ENCODE measurements at regions not wholly inside any gene's neighbourhood (a gene's known extent, or its start where the extent isn't known, plus 50 kb on each side); places are given as distances from the start of the nearest gene placed in this dataset.

DNA sequence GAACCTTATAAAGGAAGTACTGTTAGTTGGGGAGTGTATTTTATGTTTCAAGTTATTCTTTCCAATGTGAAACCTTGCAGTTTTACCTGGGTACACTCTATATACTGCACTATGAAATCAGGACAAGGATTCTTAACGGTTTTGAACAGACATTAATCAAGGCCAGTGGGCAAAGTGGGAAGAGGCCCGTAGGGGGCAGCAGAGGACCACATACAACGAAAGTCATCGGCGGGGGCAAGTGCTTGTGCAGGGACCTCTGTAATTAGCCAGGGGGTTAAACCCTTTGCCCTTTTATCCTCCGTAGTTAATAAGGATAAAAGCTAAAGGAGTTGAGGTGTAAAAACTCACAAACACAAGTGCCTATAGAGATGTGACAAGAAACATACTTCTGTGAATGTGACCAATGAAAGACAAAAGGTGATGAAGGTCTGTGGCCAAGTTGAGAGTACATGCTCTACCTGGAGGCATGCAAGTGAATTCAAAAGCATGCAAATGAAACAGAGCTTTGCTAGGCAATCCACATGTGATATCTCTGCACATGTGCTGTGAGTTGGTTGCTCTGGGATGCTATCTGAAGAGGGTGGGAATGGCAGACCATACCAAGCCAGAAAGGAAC, 392.7 kb upstream of the MAN1A1 start (continued):
- peak; percentile 72 to 85 for TF ChIP-seq RAD21 (CRISPR knock-in tag; conservative IDR thresholded peaks at IDR 0.05 in 1 of 2, IDR thresholded peaks at IDR 0.05 in 1 of 2)
- TF ChIP-seq ILF3 (IDR thresholded peaks at IDR 0.05; ENCODE audit: borderline replicate concordance), result no peak
- TF ChIP-seq BHLHE40 (IDR thresholded peaks at IDR 0.05; ENCODE audit: low read length), result no peak
- peak; percentile 39; the same call in 1 of the 2 replicates for TF ChIP-seq RB1 (IDR thresholded peaks at IDR 0.05; ENCODE audit: low read depth)
- TF ChIP-seq TFAM (CRISPR knock-in tag; conservative IDR thresholded peaks at IDR 0.05), result no peak
- TF ChIP-seq, protein P1, sequence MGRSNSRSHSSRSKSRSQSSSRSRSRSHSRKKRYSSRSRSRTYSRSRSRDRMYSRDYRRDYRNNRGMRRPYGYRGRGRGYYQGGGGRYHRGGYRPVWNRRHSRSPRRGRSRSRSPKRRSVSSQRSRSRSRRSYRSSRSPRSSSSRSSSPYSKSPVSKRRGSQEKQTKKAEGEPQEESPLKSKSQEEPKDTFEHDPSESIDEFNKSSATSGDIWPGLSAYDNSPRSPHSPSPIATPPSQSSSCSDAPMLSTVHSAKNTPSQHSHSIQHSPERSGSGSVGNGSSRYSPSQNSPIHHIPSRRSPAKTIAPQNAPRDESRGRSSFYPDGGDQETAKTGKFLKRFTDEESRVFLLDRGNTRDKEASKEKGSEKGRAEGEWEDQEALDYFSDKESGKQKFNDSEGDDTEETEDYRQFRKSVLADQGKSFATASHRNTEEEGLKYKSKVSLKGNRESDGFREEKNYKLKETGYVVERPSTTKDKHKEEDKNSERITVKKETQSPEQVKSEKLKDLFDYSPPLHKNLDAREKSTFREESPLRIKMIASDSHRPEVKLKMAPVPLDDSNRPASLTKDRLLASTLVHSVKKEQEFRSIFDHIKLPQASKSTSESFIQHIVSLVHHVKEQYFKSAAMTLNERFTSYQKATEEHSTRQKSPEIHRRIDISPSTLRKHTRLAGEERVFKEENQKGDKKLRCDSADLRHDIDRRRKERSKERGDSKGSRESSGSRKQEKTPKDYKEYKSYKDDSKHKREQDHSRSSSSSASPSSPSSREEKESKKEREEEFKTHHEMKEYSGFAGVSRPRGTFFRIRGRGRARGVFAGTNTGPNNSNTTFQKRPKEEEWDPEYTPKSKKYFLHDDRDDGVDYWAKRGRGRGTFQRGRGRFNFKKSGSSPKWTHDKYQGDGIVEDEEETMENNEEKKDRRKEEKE (IDR thresholded peaks at IDR 0.05; ENCODE audit: borderline replicate concordance in 1 of 2, control insufficient read depth in 1 of 2, low read depth in 2 of 2, low read length in 1 of 2), result no peak
- TF ChIP-seq, protein P2, sequence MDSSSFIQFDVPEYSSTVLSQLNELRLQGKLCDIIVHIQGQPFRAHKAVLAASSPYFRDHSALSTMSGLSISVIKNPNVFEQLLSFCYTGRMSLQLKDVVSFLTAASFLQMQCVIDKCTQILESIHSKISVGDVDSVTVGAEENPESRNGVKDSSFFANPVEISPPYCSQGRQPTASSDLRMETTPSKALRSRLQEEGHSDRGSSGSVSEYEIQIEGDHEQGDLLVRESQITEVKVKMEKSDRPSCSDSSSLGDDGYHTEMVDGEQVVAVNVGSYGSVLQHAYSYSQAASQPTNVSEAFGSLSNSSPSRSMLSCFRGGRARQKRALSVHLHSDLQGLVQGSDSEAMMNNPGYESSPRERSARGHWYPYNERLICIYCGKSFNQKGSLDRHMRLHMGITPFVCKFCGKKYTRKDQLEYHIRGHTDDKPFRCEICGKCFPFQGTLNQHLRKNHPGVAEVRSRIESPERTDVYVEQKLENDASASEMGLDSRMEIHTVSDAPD (CRISPR knock-in tag; IDR thresholded peaks at IDR 0.05), result no peak
- no peak for TF ChIP-seq DIDO1 (tag; IDR thresholded peaks at IDR 0.05; ENCODE audit: low read depth)
- no peak for TF ChIP-seq TSHZ1 (CRISPR knock-in tag; IDR thresholded peaks at IDR 0.05)
- TF ChIP-seq, protein P3, sequence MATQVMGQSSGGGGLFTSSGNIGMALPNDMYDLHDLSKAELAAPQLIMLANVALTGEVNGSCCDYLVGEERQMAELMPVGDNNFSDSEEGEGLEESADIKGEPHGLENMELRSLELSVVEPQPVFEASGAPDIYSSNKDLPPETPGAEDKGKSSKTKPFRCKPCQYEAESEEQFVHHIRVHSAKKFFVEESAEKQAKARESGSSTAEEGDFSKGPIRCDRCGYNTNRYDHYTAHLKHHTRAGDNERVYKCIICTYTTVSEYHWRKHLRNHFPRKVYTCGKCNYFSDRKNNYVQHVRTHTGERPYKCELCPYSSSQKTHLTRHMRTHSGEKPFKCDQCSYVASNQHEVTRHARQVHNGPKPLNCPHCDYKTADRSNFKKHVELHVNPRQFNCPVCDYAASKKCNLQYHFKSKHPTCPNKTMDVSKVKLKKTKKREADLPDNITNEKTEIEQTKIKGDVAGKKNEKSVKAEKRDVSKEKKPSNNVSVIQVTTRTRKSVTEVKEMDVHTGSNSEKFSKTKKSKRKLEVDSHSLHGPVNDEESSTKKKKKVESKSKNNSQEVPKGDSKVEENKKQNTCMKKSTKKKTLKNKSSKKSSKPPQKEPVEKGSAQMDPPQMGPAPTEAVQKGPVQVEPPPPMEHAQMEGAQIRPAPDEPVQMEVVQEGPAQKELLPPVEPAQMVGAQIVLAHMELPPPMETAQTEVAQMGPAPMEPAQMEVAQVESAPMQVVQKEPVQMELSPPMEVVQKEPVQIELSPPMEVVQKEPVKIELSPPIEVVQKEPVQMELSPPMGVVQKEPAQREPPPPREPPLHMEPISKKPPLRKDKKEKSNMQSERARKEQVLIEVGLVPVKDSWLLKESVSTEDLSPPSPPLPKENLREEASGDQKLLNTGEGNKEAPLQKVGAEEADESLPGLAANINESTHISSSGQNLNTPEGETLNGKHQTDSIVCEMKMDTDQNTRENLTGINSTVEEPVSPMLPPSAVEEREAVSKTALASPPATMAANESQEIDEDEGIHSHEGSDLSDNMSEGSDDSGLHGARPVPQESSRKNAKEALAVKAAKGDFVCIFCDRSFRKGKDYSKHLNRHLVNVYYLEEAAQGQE (IDR thresholded peaks at IDR 0.05; ENCODE audit: borderline replicate concordance), result peak; percentile 68; the same call in 1 of the 2 replicates
- TF ChIP-seq, protein P3 (CRISPR knock-in tag; IDR thresholded peaks at IDR 0.05; ENCODE audit: low read depth), result no peak
